Esophagus (tissue), 2 donors: ENCODE measurements at regions not wholly inside any gene's neighbourhood (a gene's known extent, or its start where the extent isn't known, plus 50 kb on each side); places are given as distances from the start of the nearest gene placed in this dataset.

Source experiments
- H3K27ac ChIP-seq, 2 donors: one replicate each; pipeline ENCODE4 v1.5.1; 2013; ENCODE audit warnings: low read depth in 2 of 2, mild to moderate bottlenecking in 2 of 2, inconsistent platforms in 1 of 2, low read length in 1 of 2, moderate library complexity in 1 of 2
- H3K27me3 ChIP-seq, 2 donors: one replicate each; pipeline ENCODE4 v1.6.1; 2013; ENCODE audit warnings: low read length in 2 of 2, control low read depth in 1 of 2, mild to moderate bottlenecking in 1 of 2; ENCODE audit not compliant: insufficient read depth in 2 of 2, control insufficient read depth in 1 of 2
- H3K36me3 ChIP-seq, 2 donors: one replicate each; pipeline ENCODE4 v1.6.1; 2013; ENCODE audit warnings: low read length in 1 of 2; ENCODE audit not compliant: control insufficient read depth in 2 of 2, insufficient read depth in 2 of 2
- H3K4me1 ChIP-seq, 2 donors: one replicate each; pipeline ENCODE4 v1.6.1; 2013; ENCODE audit warnings: low read length in 1 of 2; ENCODE audit not compliant: control insufficient read depth in 2 of 2, insufficient read depth in 2 of 2
- H3K4me3 ChIP-seq, 2 donors: one replicate each; pipeline ENCODE4 v1.5.1; 2013; ENCODE audit warnings: low read length in 2 of 2, mild to moderate bottlenecking in 2 of 2, low read depth in 1 of 2, moderate library complexity in 1 of 2
- H3K9me3 ChIP-seq, 2 donors: one replicate each; pipeline ENCODE4 v1.6.1; 2013; ENCODE audit warnings: mild to moderate bottlenecking in 2 of 2, low read depth in 1 of 2, low read length in 1 of 2, moderate library complexity in 1 of 2; ENCODE audit not compliant: control insufficient read depth in 2 of 2, insufficient read depth in 1 of 2
- WGBS, 2 donors: extraction: QIAGEN DNeasy Blood & Tissue Kit; methylation state at CpG; one replicate each; pipeline ENCODE4 v1.1.7; 2013; 5-methylcytosine and 5-hydroxymethylcytosine counted together
- donor health status: healthy with polysubstance abuse.
- donor health status: Bipolar disorder and iron deficiency.

DNA sequence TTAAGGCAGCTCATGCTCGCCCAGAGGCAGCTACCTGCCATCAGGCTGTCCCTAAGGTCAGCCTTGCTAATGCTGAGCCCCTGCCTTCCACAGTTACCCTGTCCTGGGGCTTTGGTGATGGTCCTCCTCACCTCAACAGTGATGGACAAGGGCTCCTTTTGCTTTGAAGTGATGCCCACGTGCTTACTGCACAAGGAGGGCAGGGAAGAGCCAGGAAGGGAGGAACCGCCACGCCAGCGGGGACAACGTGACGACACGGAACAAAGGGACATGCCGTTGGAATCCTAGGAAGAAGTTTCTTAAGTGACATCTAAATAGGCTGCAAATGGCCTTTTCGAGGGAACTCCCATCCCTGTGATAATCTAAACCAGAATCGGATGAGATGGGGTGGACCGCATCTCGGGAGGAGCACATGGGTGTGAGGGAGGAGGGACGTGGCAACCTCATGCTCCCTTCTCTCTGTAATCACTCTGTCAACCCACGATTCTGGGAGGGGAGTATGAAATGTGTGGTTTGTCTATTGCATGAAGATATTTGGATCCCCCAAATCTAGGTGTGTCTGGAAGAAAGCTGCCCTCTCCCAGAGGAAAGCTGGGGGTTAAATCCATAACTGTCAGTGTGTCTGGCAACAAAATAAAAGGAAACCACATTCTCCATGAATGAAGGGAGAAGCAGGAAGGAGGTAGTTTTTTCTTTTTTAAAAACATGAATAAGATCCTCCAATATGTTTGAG, 110.9 kb upstream of the IRF2BP2 start:
- H3K27me3 ChIP-seq, result no peaks in the 10 kb centered on the region
- no peaks in the 10 kb centered on the region for H3K36me3 ChIP-seq
- H3K27ac ChIP-seq, result peak overlapping the region; percentile 99 to 100
- WGBS, 2 donors, result 71 to 73% methylated on average over 15 of the region's 15 CpGs
- H3K9me3 ChIP-seq, result no peaks in the 10 kb centered on the region
- H3K4me3 ChIP-seq, result no peak overlapping the region
- H3K4me1 ChIP-seq, result peaks cover 9 to 31% of the 10 kb centered on the region in 2 donors

DNA sequence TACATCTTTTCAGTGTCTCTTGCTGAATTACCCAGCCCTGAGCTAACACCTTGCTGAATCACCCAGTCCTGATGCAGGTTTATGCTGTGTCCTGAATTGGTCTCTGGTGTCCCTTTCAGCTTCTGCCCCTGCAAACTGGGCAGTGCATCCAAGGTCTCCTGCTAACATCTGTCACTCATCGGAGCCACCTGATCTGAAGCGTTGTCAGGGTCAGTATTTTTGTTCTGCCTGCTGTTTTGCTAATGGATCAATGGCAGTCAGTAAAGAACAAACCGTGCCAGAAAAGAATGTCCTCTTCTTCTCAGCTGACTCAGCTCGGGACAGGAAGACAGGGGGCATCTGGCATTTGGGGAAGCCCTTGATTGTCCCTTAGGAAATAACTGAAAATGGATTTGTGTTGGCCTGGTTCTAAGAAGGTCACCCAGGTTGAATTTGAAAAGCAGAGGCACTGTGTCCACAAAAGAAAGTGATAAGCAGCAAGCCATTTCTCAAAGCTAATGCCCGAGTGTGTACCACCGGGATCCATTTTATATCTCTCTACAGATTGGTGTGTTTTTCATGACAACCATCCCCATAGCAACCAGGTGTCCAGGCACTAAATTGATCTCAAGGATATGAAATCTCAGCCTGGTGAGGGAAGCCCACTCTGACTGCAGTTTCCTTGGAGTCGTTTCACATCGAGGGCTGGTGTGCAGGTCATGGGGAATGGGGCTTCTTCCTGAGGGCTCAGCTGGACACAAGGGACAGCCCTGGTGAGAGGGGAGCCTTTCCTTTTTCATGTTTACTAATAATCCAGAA, 109.7 kb upstream of the IRF2BP2 start:
- H3K9me3 ChIP-seq, result no peaks in the 10 kb centered on the region
- 63 to 75% methylated on average over 8 of the region's 8 CpGs for WGBS, 2 donors
- peak overlapping the region; percentile 99 to 100 for H3K27ac ChIP-seq
- peaks cover 7 to 20% of the 10 kb centered on the region in 2 donors for H3K4me1 ChIP-seq
- H3K4me3 ChIP-seq, result no peak overlapping the region
- H3K27me3 ChIP-seq, result no peaks in the 10 kb centered on the region
- H3K36me3 ChIP-seq, result no peaks in the 10 kb centered on the region

- Histone ChIP-seq H3K9me3 (no peaks in the 10 kb centered on the region), H3K4me3 (no peak overlapping the region), H3K27ac (peak overlapping the region; percentile 11 to 13), H3K36me3 (no peaks in the 10 kb centered on the region), H3K27me3 (no peaks in the 10 kb centered on the region), H3K4me1 (peaks cover 7 to 18% of the 10 kb centered on the region in 2 donors)
- 70 to 76% methylated on average over 10 of the region's 10 CpGs for WGBS, 2 donors
These were observed 108.8 kb upstream of the IRF2BP2 start for GRCh38 chr1:234718496-234719453.

DNA sequence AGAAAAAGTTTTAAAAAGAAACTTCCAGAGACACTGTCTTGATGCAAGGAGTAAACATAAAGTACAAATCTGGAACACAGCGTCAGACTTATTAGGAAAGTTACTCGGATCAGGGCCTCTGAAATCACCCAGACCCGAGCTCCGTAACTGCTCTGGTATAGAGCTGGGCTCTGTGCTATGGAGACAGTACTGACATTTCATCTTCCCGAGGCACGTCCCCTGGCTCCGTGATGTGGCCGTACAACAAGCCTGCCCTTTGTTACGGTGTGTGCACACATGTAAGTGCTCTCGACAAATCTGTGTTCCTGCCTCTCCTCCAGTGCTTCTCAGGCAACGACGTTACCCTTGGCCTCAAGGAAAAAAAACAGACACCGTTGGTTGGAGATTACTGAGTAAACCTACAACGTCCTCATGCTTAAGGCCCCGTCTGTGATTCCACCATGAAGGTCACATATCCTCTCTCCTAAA, 107.0 kb upstream of the IRF2BP2 start:
- peak overlapping the region; percentile 71 to 82 for H3K27ac ChIP-seq
- no peak overlapping the region for H3K4me3 ChIP-seq
- H3K27me3 ChIP-seq, result no peaks in the 10 kb centered on the region
- H3K36me3 ChIP-seq, result no peaks in the 10 kb centered on the region
- H3K9me3 ChIP-seq, result no peaks in the 10 kb centered on the region
- peaks cover 0 to 14% of the 10 kb centered on the region in 2 donors for H3K4me1 ChIP-seq
- 60 to 65% methylated on average over 15 of the region's 15 CpGs for WGBS, 2 donors

DNA sequence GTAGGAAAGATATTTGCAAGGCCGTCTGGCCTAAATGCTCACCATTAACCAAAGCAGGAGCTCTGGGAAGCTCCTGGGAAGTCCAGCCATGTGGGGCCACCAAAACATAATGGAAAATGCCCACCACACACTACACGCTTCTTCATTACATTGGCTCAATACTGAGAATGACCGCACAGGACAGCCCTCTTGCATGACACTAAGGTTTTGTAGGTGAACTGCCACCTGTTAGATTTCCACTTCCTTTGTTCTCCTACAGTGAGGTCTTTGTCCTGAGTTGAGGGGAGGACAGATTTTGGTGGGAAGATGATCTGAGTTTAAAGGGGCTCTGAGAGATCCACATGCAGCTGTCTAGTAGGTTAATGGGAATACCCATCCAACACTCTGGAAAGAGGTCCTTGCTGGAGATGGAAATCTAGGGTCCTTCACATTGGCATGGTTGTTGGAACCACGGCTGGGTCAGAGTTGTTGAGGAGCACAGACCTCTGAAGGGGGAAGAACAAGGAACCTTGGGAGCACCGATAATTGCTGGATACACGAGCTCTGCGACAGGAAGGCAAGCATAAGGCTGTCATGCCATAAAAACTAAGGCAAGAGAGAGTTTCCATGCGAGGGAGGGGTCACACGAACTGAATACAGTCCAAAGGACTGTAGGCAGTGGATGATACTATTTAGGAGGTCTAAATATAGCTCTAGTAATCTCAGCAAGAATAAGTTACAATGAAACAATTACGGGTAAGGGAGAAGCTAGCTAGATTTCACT, 105.5 kb upstream of the IRF2BP2 start:
- WGBS, 2 donors, result 76 to 79% methylated on average over 10 of the region's 10 CpGs
- H3K27me3 ChIP-seq, result no peaks in the 10 kb centered on the region
- no peaks in the 10 kb centered on the region for H3K36me3 ChIP-seq
- no peaks in the 10 kb centered on the region for H3K9me3 ChIP-seq
- H3K4me1 ChIP-seq, result peaks cover 0 to 7% of the 10 kb centered on the region in 2 donors
- H3K27ac ChIP-seq, result peak overlapping the region; percentile 71 to 82
- H3K4me3 ChIP-seq, result no peak overlapping the region

DNA sequence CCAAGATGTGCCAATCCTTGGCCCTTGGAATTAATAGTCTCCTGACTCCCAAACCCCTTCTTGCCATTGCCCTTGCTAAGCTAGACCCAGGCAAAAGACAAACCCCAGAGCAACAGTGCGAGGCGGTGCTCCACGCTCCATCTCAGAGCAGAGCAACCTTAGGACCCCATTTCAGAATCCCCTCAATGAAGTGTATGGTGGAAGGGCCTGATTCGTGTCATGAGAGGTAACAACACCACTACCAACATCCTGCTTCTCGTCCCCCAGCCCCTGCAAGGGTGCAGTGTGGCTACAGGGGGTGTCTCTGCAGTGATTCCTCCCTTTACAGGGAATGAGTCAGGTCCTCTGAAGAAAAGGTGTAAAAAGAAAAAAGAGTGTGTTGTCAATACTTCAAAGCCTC, 103.9 kb upstream of the IRF2BP2 start:
- Histone ChIP-seq H3K4me1 (peaks cover 4 to 10% of the 10 kb centered on the region in 2 donors), H3K27me3 (no peaks in the 10 kb centered on the region), H3K4me3 (no peak overlapping the region), H3K27ac (no peak overlapping the region), H3K9me3 (no peaks in the 10 kb centered on the region), H3K36me3 (no peaks in the 10 kb centered on the region)
- 96 to 97% methylated on average over 5 of the region's 5 CpGs for WGBS, 2 donors

- peaks cover 4 to 10% of the 10 kb centered on the region in 2 donors for H3K4me1 ChIP-seq
- no peaks in the 10 kb centered on the region for H3K36me3 ChIP-seq
- no peak overlapping the region for H3K4me3 ChIP-seq
- H3K27ac ChIP-seq, result peak overlapping the region in 1 of 2 donors; percentile 6
- WGBS, 2 donors, result 87 to 92% methylated on average over 11 of the region's 11 CpGs
- H3K9me3 ChIP-seq, result no peaks in the 10 kb centered on the region
- H3K27me3 ChIP-seq, result no peaks in the 10 kb centered on the region
These were observed 103.5 kb upstream of the IRF2BP2 start for GRCh38 chr1:234713440-234713839.

- 83 to 86% methylated on average over 5 of the region's 5 CpGs for WGBS, 2 donors
- Histone ChIP-seq H3K9me3 (no peaks in the 10 kb centered on the region), H3K27ac (no peak overlapping the region), H3K4me1 (peaks cover 4 to 10% of the 10 kb centered on the region in 2 donors), H3K27me3 (no peaks in the 10 kb centered on the region), H3K36me3 (no peaks in the 10 kb centered on the region), H3K4me3 (no peak overlapping the region)
These were observed 102.9 kb upstream of the IRF2BP2 start for GRCh38 chr1:234712891-234713305.
